ENCODE measurements at regions not wholly inside any gene's neighbourhood (a gene's known extent, or its start where the extent isn't known, plus 50 kb on each side); places are given as distances from the start of the nearest gene placed in this dataset.

- no peak for TF ChIP-seq EZH2 (IDR thresholded peaks at IDR 0.05; ENCODE audit: borderline replicate concordance, low read length)
- H3K9ac ChIP-seq (ENCODE audit: low read length), result no peak overlapping the region
- H3K4me3 ChIP-seq (ENCODE audit: low read depth, low read length, poor library complexity, severe bottlenecking), result no peak overlapping the region
- H3K36me3 ChIP-seq (ENCODE audit: insufficient read depth, low read length), result no peaks in the 10 kb centered on the region
- no peaks in the 10 kb centered on the region for H4K20me1 ChIP-seq (ENCODE audit: insufficient read depth, low read length)
- no peaks in the 10 kb centered on the region for H3K79me2 ChIP-seq (ENCODE audit: insufficient read depth, low read length)
- no peaks in the 10 kb centered on the region for H3K4me1 ChIP-seq (ENCODE audit: insufficient read depth, low read length, severe bottlenecking)
- no peak overlapping the region for H3K4me2 ChIP-seq (ENCODE audit: low read length)
- no peaks in the 10 kb centered on the region for H3K9me3 ChIP-seq (ENCODE audit: low read length)
- no peaks in the 10 kb centered on the region for H3K9me2 ChIP-seq (ENCODE audit: low read depth, low read length)
- no peak overlapping the region for H2AFZ ChIP-seq (ENCODE audit: low read length)
- H3K27ac ChIP-seq (ENCODE audit: low read depth, low read length, poor library complexity, severe bottlenecking), result no peak overlapping the region
- no peaks in the 10 kb centered on the region for H3K27me3 ChIP-seq (ENCODE audit: insufficient read depth, low read length)
- no peaks in the 10 kb centered on the region for H3F3A ChIP-seq (ENCODE audit: insufficient read depth, low read length)
Observed at GRCh38 chr12:5251786-5252185, 180.1 kb upstream of the NTF3 start.

GRCh38 chr12:5254703-5255102 is 177.2 kb upstream of the NTF3 start:
- H3K9me3 ChIP-seq (ENCODE audit: low read length), result no peaks in the 10 kb centered on the region
- no peaks in the 10 kb centered on the region for H3K79me2 ChIP-seq (ENCODE audit: insufficient read depth, low read length)
- no peak for TF ChIP-seq EZH2 (IDR thresholded peaks at IDR 0.05; ENCODE audit: borderline replicate concordance, low read length)
- no peak for TF ChIP-seq CTCF (IDR thresholded peaks at IDR 0.05; ENCODE audit: low read length)
- no peaks in the 10 kb centered on the region for H3K36me3 ChIP-seq (ENCODE audit: insufficient read depth, low read length)
- no peak overlapping the region for H3K4me2 ChIP-seq (ENCODE audit: low read length)
- no peaks in the 10 kb centered on the region for H3K9me2 ChIP-seq (ENCODE audit: low read depth, low read length)
- no peaks in the 10 kb centered on the region for H3F3A ChIP-seq (ENCODE audit: insufficient read depth, low read length)
- H3K9ac ChIP-seq (ENCODE audit: low read length), result no peak overlapping the region
- no peak overlapping the region for H3K27ac ChIP-seq (ENCODE audit: low read depth, low read length, poor library complexity, severe bottlenecking)
- H2AFZ ChIP-seq (ENCODE audit: low read length), result no peak overlapping the region
- H3K27me3 ChIP-seq (ENCODE audit: insufficient read depth, low read length), result no peaks in the 10 kb centered on the region
- H4K20me1 ChIP-seq (ENCODE audit: insufficient read depth, low read length), result no peaks in the 10 kb centered on the region
- H3K4me1 ChIP-seq (ENCODE audit: insufficient read depth, low read length, severe bottlenecking), result no peaks in the 10 kb centered on the region
- no peak overlapping the region for H3K4me3 ChIP-seq (ENCODE audit: low read depth, low read length, poor library complexity, severe bottlenecking)

GRCh38 chr12:5257763-5258495 is 174.0 kb upstream of the NTF3 start:
- Histone ChIP-seq H3K27me3 (ENCODE audit: insufficient read depth, low read length) (no peaks in the 10 kb centered on the region), H3K4me2 (ENCODE audit: low read length) (no peak overlapping the region), H3K9ac (ENCODE audit: low read length) (no peak overlapping the region), H3K27ac (ENCODE audit: low read depth, low read length, poor library complexity, severe bottlenecking) (no peak overlapping the region), H3K4me1 (ENCODE audit: insufficient read depth, low read length, severe bottlenecking) (no peaks in the 10 kb centered on the region), H3K9me2 (ENCODE audit: low read depth, low read length) (no peaks in the 10 kb centered on the region), H3F3A (ENCODE audit: insufficient read depth, low read length) (no peaks in the 10 kb centered on the region), H3K4me3 (ENCODE audit: low read depth, low read length, poor library complexity, severe bottlenecking) (no peak overlapping the region), H2AFZ (ENCODE audit: low read length) (no peak overlapping the region), H3K79me2 (ENCODE audit: insufficient read depth, low read length) (no peaks in the 10 kb centered on the region), H4K20me1 (ENCODE audit: insufficient read depth, low read length) (no peaks in the 10 kb centered on the region), H3K36me3 (ENCODE audit: insufficient read depth, low read length) (no peaks in the 10 kb centered on the region), H3K9me3 (ENCODE audit: low read length) (no peaks in the 10 kb centered on the region)
- no peak for TF ChIP-seq EZH2 (IDR thresholded peaks at IDR 0.05; ENCODE audit: borderline replicate concordance, low read length)
- no peak for TF ChIP-seq CTCF (IDR thresholded peaks at IDR 0.05; ENCODE audit: low read length)

GRCh38 chr12:5258498-5258897 is 173.4 kb upstream of the NTF3 start:
- H3K9me3 ChIP-seq (ENCODE audit: low read length), result no peaks in the 10 kb centered on the region
- H3K36me3 ChIP-seq (ENCODE audit: insufficient read depth, low read length), result no peaks in the 10 kb centered on the region
- no peak overlapping the region for H3K4me2 ChIP-seq (ENCODE audit: low read length)
- H2AFZ ChIP-seq (ENCODE audit: low read length), result no peak overlapping the region
- TF ChIP-seq EZH2 (IDR thresholded peaks at IDR 0.05; ENCODE audit: borderline replicate concordance, low read length) (no peak), CTCF (IDR thresholded peaks at IDR 0.05; ENCODE audit: low read length) (no peak)
- no peak overlapping the region for H3K27ac ChIP-seq (ENCODE audit: low read depth, low read length, poor library complexity, severe bottlenecking)
- no peaks in the 10 kb centered on the region for H4K20me1 ChIP-seq (ENCODE audit: insufficient read depth, low read length)
- no peaks in the 10 kb centered on the region for H3K27me3 ChIP-seq (ENCODE audit: insufficient read depth, low read length)
- H3K79me2 ChIP-seq (ENCODE audit: insufficient read depth, low read length), result no peaks in the 10 kb centered on the region
- H3K9ac ChIP-seq (ENCODE audit: low read length), result no peak overlapping the region
- no peaks in the 10 kb centered on the region for H3K9me2 ChIP-seq (ENCODE audit: low read depth, low read length)
- no peaks in the 10 kb centered on the region for H3F3A ChIP-seq (ENCODE audit: insufficient read depth, low read length)
- no peak overlapping the region for H3K4me3 ChIP-seq (ENCODE audit: low read depth, low read length, poor library complexity, severe bottlenecking)
- no peaks in the 10 kb centered on the region for H3K4me1 ChIP-seq (ENCODE audit: insufficient read depth, low read length, severe bottlenecking)
